ENCODE measurements at regions not wholly inside any gene's neighbourhood (a gene's known extent, or its start where the extent isn't known, plus 50 kb on each side); places are given as distances from the start of the nearest gene placed in this dataset.

GRCh38 chr16:55081622-55082590, 151.2 kb downstream of the IRX5 start:
- no peak overlapping the region for H3K4me2 ChIP-seq
- TF ChIP-seq EZH2 (IDR thresholded peaks at IDR 0.05; ENCODE audit: borderline replicate concordance), result no peak
- TF ChIP-seq CTCF (IDR thresholded peaks at IDR 0.05; ENCODE audit: poor library complexity), result no peak
- TF ChIP-seq EZH2phosphoT487 (IDR thresholded peaks at IDR 0.05; ENCODE audit: low read depth, severe bottlenecking, unreplicated experiment), result no peak
- no peaks in the 10 kb centered on the region for H3K4me1 ChIP-seq (ENCODE audit: insufficient read depth)
- no peaks in the 10 kb centered on the region for H3K9me2 ChIP-seq (replicated peaks; ENCODE audit: insufficient read depth)
- WGBS (ENCODE audit: low lambda C conversion rate, missing lambda C conversion rate), result 87% methylated on average over 16 of the region's 16 CpGs
- no peaks in the 10 kb centered on the region for H4K20me1 ChIP-seq (ENCODE audit: insufficient read depth, poor library complexity, severe bottlenecking)
- no peaks in the 10 kb centered on the region for H3K9me3 ChIP-seq (ENCODE audit: low read depth)
- no peaks in the 10 kb centered on the region for H3K79me2 ChIP-seq
- no peak overlapping the region for H3K27ac ChIP-seq
- no peak for DNase-seq (ENCODE audit: low spot score)
- no peaks in the 10 kb centered on the region for H3K36me3 ChIP-seq (replicated peaks; ENCODE audit: insufficient read depth, low read depth)
- no peak overlapping the region for H2AFZ ChIP-seq
- no peaks in the 10 kb centered on the region for H3K27me3 ChIP-seq
- H3K4me3 ChIP-seq, result no peak overlapping the region

DNA sequence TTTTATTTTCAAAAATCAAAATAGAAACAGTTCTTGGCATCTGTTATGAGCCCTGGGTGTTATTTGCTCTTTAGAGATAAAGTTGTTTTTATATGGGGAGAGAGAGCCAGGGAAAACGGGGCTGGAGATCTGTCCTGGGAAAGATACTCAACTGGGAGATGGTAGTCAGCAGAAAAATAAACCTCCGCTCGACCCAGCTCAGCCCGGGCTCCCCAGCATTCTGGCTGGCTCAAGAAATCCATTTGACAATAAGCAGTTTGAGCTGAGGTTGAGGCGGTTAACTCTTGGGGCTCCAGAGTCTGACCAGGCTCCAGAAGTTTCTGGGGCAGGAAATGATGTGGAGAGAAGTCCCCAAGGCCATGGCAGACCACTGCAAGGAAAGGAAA, 151.9 kb downstream of the IRX5 start:
- Histone ChIP-seq H3K27ac (no peak overlapping the region), H2AFZ (no peak overlapping the region), H3K9me3 (ENCODE audit: low read depth) (no peaks in the 10 kb centered on the region), H3K4me2 (no peak overlapping the region), H3K4me3 (no peak overlapping the region), H3K27me3 (no peaks in the 10 kb centered on the region), H3K36me3 (replicated peaks; ENCODE audit: insufficient read depth, low read depth) (no peaks in the 10 kb centered on the region), H3K79me2 (no peaks in the 10 kb centered on the region), H4K20me1 (ENCODE audit: insufficient read depth, poor library complexity, severe bottlenecking) (no peaks in the 10 kb centered on the region), H3K4me1 (ENCODE audit: insufficient read depth) (no peaks in the 10 kb centered on the region), H3K9me2 (replicated peaks; ENCODE audit: insufficient read depth) (no peaks in the 10 kb centered on the region)
- no peak for DNase-seq (ENCODE audit: low spot score)
- TF ChIP-seq EZH2 (IDR thresholded peaks at IDR 0.05; ENCODE audit: borderline replicate concordance), result no peak
- 50% methylated on average over 5 of the region's 5 CpGs for WGBS (ENCODE audit: low lambda C conversion rate, missing lambda C conversion rate)

- no peak for DNase-seq (ENCODE audit: low spot score)
- Histone ChIP-seq H3K9me2 (replicated peaks; ENCODE audit: insufficient read depth) (no peaks in the 10 kb centered on the region), H3K4me2 (no peak overlapping the region), H3K4me1 (ENCODE audit: insufficient read depth) (no peaks in the 10 kb centered on the region), H4K20me1 (ENCODE audit: insufficient read depth, poor library complexity, severe bottlenecking) (no peaks in the 10 kb centered on the region), H3K36me3 (replicated peaks; ENCODE audit: insufficient read depth, low read depth) (no peaks in the 10 kb centered on the region), H3K27me3 (no peaks in the 10 kb centered on the region), H3K9me3 (ENCODE audit: low read depth) (no peaks in the 10 kb centered on the region), H3K79me2 (no peaks in the 10 kb centered on the region), H2AFZ (no peak overlapping the region), H3K4me3 (no peak overlapping the region), H3K27ac (no peak overlapping the region)
- TF ChIP-seq EZH2 (IDR thresholded peaks at IDR 0.05; ENCODE audit: borderline replicate concordance) (no peak), CTCF (IDR thresholded peaks at IDR 0.05; ENCODE audit: poor library complexity) (no peak), EZH2phosphoT487 (IDR thresholded peaks at IDR 0.05; ENCODE audit: low read depth, severe bottlenecking, unreplicated experiment) (no peak)
- WGBS (ENCODE audit: low lambda C conversion rate, missing lambda C conversion rate), result 91% methylated on average over 5 of the region's 5 CpGs
Observed at GRCh38 chr16:55083052-55083451, 152.4 kb downstream of the IRX5 start.

- 93% methylated on average over 2 of the region's 2 CpGs for WGBS (ENCODE audit: low lambda C conversion rate, missing lambda C conversion rate)
- Histone ChIP-seq H3K36me3 (replicated peaks; ENCODE audit: insufficient read depth, low read depth) (no peaks in the 10 kb centered on the region), H3K27ac (no peak overlapping the region), H3K79me2 (no peaks in the 10 kb centered on the region), H2AFZ (no peak overlapping the region), H3K27me3 (no peaks in the 10 kb centered on the region), H3K4me3 (no peak overlapping the region), H3K9me3 (ENCODE audit: low read depth) (no peaks in the 10 kb centered on the region), H3K4me1 (ENCODE audit: insufficient read depth) (no peaks in the 10 kb centered on the region), H3K9me2 (replicated peaks; ENCODE audit: insufficient read depth) (no peaks in the 10 kb centered on the region), H4K20me1 (ENCODE audit: insufficient read depth, poor library complexity, severe bottlenecking) (no peaks in the 10 kb centered on the region), H3K4me2 (no peak overlapping the region)
- no peak for TF ChIP-seq EZH2 (IDR thresholded peaks at IDR 0.05; ENCODE audit: borderline replicate concordance)
- TF ChIP-seq CTCF (IDR thresholded peaks at IDR 0.05; ENCODE audit: poor library complexity), result no peak
- TF ChIP-seq EZH2phosphoT487 (IDR thresholded peaks at IDR 0.05; ENCODE audit: low read depth, severe bottlenecking, unreplicated experiment), result no peak
- no peak for DNase-seq (ENCODE audit: low spot score)
Observed at GRCh38 chr16:55088098-55088497, 157.4 kb downstream of the IRX5 start.
